PFSK-1 (cell line): ENCODE measurements at regions not wholly inside any gene's neighbourhood (a gene's known extent, or its start where the extent isn't known, plus 50 kb on each side); places are given as distances from the start of the nearest gene placed in this dataset.

Experiments used
- REST ChIP-seq, 2 experiments: IDR thresholded peaks; 2 replicates each; pipeline versions ENCODE4 v1.6.1 to v1.8.0; 2011 to 2012; ENCODE audit warnings: low read depth in 2 of 2, low read length in 2 of 2, control low read depth in 1 of 2, inconsistent platforms in 1 of 2, mild to moderate bottlenecking in 1 of 2, moderate library complexity in 1 of 2; ENCODE audit not compliant: insufficient read depth in 1 of 2
- SIN3A ChIP-seq: IDR thresholded peaks from 2 replicates; pipeline ENCODE4 v1.6.1; 2012; ENCODE audit warnings: mild to moderate bottlenecking, low read length, moderate library complexity, borderline replicate concordance; ENCODE audit not compliant: insufficient read depth
- TAF1 ChIP-seq: IDR thresholded peaks from 2 replicates; pipeline ENCODE4 v1.6.1; 2012; ENCODE audit warnings: low read length, control low read depth, borderline replicate concordance; ENCODE audit not compliant: insufficient read depth

GRCh38 chr2:223674998-223675609 is 72.9 kb upstream of the SCG2 start:
- no peak for TF ChIP-seq TAF1
- TF ChIP-seq REST (IDR thresholded peaks at IDR 0.05; ENCODE audit: insufficient read depth in 1 of 2, low read depth in 2 of 2, low read length in 2 of 2): no peak
- no peak for TF ChIP-seq SIN3A
